ENCODE measurements at regions not wholly inside any gene's neighbourhood (a gene's known extent, or its start where the extent isn't known, plus 50 kb on each side); places are given as distances from the start of the nearest gene placed in this dataset.

DNA sequence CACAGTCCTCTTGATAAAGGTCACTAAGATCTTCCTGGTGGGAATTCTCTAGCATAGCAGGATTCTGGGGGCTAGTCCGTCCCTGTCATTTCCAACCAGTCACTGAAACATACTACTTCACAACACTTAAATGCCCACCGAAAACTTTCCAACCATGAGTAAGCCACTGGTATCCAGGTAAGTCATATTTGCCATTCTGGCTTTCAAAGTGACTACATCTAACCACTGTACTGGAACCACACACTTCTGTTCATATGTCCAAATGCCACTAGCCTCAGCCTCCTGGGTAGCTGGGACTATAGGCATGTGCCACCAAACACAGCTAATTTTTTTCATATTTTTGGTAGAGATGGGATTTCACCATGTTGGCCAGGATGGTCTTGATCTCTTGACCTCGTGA, 64.3 kb upstream of the VANGL1 start:
- DNase-seq: no peak

DNA sequence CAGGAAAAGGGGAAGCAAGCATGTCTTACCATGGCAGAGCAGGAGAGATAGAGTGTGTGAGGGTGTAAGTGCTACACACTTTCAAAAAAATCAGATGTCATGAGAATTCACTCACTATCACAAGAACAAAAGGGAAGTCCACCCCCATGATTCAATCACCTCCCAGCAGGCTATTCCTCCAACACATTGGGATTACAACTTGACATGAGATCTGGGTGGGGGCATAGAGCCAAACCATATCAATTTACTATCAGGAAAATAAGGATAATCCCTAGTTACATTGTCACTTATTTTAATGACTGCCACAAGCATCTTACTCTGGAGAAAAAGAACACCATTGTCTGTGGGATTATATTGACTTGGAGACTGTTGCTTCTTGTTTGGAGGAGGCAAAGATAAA, 66.1 kb upstream of the VANGL1 start:
- DNase-seq: no peak

DNA sequence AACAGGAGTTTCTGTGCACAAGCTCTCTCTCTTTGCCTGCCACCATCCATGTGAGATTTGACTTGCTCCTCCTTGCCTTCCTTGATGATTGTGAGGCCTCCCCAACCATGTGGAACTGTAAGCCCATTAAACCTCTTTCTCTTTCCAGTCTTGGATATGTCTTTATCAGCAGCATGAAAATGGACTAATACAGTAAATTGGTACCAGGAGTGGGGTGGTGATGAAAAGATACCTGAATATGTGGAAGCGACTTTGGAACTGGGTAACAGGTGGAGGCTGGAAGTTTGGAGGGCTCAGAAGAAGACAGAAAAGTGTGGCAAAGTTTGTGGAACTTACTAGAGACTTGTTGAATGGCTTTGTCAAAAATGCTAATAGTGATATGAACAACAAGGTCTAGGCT, 69.1 kb upstream of the VANGL1 start:
- DNase-seq: no peak

DNA sequence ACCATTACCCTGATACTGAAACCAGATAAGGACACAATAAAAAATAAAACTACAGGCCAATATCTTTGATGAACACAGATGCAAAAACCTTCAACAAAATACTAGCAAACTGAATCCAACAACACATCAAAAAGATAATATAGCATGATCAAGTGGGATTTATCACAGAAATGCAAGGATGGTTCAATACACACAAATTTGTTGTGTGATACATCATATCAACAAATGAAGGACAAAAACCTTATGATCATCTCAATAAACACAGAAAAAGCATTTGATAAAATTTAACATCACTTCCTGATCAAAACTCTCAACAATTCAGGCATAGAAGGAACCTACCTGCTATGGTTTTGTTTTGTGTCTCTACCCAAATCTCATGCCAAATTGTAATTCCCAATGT, 74.3 kb upstream of the VANGL1 start:
- no peak for DNase-seq

DNA sequence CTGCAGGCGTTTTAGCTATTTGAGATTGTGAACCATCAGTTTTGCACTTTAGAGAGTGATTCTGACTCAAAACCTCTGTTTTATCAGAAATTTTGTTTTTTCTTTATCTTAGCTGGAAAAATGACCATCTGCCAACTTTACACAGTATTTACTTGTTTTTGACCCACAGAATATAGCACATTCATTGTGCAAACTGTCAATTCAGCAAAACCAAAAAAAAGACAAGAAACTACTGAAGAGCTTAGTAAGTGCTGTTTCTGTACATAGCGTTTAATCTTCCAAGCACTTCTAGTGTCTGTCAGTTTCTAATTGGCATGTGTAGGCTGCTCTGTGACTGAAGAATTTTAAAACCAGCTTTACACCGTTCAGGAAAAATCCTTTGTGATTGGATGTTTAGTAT, 76.0 kb upstream of the VANGL1 start:
- no peak for DNase-seq

DNA sequence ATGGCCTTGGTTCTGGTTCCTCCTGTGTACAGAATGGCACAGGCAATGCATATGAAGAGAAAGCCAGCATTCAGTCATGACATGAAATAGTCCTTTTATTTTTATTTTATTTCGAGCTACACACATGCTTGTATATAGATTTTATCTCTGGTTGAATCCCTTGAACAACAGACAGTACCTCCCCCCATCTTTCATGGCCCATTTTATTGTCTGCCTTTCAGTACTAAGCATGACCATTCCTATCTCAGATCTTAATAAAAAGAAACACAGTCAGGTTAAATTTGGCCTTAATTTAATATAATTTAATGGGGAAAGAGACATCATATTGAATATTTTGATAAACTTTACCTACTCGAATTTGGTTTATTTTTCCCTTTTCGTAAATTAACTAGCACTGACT, 76.4 kb upstream of the VANGL1 start:
- no peak for DNase-seq

DNA sequence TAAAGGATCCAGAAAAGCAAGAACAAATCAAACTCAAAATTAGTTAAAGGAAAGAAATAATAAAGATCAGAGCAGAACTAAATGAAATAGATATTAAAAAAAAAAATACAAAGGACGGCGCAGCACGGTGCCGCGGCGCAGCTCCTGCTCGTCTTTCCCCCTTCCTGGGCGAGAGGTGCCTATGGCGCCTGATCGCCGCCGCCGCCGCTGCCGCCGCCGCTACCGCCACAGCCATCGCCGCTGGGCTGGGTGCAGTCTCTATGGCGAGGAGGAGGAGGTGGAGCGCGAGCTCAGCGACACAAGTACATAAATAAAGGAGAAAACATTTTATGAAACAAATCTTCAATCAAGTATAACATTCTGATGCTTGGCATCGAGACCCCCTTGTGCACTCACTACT, 77.6 kb upstream of the VANGL1 start:
- no peak for DNase-seq

DNA sequence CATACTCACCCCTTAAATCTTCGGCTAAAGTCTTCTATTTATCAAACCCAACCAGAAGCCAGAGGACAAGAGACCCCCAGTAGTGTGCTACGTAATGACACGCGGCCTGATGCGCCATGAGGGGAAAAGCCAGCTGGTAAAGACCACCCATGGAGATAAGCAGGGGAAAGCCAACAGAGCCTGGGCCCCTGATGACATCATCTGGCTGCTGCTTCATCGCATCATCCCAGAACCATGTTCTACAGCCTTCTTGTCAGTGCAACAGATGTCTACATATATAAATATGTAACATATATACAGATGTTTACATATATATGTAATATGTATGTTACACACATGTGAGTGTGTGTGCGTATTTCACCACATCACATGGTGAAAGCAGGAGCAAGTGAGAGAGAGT, 81.7 kb upstream of the VANGL1 start:
- no peak for DNase-seq

DNA sequence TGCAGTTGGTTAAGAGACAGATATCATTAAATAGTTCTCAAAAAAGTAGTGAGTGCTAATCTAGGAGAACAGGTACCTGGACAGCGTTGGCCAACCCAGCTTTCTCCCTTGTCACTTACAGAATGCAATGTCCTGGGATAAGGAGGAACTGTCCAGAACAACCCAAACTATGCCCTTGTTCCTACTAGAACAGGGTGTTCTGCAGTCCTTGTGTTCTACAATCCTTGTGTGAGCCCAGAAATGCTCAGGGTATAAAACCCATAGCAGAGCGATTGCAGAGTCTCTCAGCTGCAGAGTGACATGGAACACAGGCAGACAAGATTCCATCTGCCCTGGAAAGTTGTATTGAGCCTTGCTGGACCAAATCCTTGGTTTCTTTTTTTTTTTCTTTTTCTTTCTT, 83.5 kb upstream of the VANGL1 start:
- DNase-seq: no peak

DNA sequence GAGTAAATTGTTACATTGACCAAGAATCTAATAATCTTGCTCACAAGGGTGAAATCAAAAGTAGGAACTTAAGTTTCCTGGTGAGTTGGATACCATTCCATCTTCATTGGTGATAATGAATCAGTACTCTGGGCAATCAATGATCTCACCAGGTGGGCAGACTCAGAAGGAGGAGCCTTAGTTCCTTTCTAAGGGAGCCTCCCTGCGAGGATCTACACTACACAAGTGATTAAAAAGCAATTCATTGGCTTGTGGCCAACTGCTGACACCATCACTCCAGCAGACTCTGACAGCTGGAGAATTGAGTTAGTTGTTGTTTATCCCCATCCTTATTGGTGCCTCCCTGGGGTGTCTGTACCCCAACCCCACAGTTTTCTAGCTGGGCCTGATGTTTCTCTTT, 84.1 kb upstream of the VANGL1 start:
- DNase-seq: no peak

DNA sequence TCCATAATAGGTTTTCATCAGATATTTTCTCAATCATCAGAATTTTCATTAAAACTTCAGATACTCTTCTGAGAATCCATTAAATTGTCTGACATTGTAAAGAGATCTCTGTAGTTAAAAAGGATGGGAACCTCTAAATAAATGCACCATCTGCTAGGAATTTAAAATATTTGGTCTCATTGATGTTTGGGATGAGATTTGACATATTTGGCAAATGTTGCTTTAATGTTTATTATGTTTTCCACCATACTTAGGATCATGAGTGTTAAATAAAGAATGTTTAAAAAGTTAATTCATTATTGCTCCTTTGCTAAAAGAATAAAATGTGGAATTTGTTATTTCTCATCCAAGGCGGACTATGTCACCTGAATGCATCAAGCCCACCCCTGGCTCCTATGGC, 85.5 kb upstream of the VANGL1 start:
- DNase-seq: no peak

DNA sequence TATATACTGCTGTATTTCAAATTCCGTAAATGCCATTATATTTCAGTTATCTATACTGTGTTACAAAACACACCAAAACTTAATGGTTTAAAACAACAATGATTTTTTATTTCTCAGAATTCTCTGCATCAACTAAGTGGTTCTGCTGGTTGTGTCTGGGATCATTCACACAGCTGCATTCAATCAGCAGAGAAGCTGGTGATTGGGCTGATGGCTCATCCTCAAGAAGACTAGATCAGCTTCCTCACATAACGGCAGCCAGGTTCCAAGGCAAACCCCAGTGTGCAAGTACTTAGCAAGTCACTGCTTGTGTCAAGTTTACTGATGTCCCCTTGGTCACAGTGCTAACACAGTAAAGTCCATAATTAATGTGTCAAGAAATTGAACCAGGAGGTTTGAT, 86.3 kb upstream of the VANGL1 start:
- no peak for DNase-seq

DNA sequence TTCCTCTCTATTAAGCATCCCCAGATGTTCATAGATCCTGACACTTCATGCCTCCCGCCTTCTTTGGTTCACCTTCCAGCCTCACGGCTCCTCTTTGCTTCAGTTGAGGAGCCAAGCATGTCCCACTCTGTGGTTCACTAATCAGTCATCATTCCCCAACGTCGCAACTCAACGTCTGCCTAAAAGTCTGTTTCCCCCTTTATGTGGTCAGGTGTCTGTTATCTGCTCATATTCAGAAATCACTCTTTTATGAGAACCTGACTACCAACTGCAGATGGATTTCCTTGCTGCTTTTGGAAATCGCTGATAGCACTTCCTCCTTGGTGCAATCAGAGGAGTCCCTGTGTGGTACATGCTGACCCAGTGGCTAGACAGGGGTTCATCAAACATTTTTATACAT, 94.1 kb upstream of the VANGL1 start:
- no peak for DNase-seq

DNA sequence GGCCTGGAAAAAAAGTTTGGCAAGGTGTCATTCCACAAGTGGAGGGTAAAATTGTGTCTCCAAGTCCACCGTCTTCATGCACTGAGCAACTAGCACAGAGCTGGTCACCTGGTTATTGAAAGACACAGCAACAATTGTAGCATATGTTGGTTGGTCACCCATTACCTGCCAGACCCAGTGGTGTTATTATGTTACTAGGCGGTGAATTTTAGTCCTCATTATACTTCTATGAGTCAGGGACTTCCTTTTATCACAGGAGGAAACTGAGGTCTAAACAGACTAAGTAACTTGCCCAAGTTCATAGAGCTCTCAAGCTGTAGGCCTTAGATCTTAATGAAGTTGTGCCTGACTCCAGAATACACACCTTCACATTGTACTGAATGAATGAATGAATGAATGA, 94.9 kb upstream of the VANGL1 start:
- DNase-seq: no peak

DNA sequence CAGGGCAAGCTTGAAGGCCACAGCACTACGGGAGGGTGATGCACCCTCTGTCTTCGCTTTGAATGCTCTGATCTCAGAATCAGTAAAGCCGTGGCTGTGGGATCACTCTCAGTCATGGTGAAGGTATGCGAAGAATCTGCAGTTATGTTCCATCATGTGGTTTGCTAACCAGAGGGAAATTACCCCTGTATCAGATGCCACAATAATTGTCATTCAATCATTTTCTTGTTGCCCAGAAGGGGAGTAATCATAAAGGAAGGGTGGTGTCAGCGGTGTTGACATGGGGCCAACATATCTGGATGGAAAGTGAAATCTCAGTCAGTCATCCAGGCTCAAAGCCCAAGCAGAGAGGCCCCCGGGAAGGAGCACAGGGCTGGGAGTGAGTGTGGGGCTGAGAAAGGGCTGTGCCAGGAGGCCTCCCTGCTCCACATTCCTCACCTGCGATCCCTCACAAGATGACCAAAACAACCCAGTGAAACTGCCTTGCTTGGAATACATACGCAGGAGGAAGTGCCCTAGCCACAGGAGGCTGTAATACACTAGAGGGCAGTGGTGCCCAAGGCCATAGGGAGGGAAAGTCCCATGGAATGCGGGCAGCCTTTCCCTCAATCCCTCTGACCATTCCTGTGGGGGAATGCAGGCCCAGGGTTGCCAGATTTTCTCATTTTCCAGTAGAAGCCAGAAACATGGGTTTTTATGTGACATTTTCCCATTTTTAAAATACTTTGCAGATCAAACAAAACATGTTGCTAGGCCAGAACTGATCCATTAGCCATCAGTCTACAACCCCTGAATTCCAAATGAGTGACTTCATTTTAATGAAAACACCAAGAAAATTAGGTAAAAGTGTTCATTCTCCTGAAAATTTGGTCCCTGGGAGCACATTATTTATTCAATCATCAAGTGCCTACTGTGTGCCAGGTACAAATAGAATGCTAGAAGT, 95.7 kb upstream of the VANGL1 start:
- peak; percentile 40 for DNase-seq

DNA sequence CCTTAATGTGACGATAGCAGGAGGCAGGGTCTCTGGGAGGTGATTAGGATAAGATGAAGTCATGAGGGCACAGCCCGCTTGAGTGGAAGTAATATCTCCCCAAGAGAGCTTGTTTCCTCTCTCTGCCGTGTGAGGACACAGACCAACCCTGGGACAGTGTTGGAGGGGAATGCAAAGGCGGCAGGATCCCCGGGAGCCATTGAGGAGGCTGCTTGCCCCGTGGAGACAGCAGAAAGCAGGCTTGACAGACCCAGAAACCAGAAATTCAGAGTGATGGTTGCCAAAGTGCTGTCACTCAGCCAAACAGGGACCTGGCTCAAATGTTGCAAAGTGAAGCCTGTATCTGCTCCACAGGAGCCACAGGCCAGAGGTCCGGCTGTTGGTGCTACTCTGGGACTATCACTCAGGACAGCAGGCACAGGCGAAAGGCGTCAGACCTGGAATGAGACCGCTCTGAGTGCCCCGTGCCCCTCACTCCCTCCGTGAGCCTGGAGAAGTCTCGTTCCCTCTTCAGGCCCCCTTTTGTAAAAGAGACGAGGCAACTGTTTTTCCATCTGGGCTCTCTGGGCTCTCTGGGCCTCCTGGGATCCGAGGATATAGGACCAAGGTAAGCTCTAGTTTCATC, 96.6 kb upstream of the VANGL1 start:
- no peak for DNase-seq

DNA sequence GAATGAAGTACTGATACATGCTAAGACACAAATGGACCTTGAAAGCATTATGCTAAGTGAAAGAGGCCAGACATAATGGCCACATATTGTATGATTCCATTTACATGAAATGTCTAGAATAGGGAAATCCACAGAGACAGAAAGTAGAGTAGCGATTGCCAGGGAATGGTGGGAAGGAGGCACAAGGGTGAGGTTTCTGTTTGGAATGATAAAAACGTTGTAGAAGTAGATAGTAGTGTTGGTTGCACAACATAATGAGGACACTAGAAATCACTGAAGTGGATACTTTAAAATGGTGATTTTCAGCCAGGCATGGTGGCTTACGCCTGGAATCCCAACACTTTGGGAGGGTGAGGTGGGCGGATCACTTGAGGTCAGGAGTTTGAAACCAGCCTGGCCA, 97.6 kb upstream of the VANGL1 start:
- no peak for DNase-seq

DNA sequence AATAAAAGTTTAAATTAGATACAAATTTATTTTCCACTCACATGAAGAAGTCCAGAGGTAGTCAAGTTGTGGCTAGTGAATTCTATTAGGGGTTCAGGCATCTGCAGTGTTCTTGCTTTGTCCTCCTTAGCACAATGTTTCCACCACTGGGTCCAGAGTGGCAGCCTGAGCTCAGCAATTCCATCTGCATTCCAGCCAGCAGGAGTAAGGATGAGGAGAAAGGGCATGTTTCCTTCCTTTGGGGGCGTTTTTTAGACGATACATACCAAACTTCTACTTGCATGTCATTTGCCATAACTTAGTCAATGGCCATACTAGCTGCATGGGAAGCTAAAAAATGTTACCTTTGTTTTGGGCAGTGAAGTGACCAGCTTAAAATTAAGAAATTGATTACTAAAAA, 98.5 kb upstream of the VANGL1 start:
- DNase-seq: no peak

DNA sequence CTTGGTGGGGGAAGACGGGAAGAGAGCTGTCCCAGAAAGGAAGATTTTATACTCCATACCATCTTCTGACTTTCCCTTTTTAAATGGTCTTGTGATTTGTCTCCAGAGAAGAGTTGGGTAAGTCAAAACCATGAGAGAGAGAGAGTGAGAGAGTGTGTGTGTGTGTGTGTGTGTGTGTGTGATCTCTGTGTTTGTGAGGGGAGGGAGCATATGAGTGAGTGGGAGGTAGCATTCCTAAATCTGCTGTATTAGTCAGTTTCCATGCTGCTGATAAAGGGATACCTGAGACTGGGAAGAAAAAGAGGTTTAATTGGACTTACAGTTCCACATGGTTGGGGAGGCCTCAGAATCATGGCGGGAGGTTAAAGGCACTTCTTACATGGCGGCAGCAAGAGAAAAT, 102.0 kb upstream of the VANGL1 start:
- DNase-seq: no peak

DNA sequence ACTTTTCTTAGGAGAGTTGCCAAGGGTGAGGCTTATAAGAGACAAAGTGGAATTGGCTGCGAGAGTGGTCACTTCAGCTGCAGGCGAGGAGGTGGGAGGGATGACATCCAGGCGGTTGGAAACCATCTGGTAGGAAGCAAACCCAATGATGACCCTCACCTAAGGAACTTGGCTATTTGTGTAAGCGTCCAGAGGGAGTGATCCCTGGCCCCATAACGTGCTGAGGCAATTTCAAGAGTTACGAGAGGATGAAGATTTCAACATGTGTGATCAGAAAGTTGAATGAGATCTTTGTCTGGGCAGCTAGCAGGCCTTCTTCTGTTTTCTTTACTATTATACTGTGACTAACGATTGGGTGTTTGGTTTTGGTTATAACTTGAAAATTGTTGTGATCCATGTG, 102.7 kb upstream of the VANGL1 start:
- no peak for DNase-seq

DNA sequence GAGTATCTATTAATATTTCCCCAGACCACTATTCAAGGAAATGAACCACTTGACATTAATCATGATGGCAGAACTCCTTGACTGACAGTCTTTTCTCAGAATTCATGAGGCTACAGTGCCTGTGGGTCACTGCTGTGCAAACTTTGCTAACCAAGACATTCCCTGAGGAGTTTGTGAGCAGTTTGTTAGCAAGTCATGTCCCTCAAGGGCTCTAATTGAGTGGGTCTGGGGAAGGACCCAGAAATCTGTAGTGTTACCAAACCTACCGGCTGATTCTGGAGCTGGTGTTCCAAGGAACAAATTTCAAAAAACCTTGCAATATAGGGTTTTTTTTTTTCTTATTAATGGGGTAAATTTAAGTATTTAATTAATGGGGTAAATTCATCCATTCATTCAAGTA, 103.2 kb upstream of the VANGL1 start:
- no peak for DNase-seq

DNA sequence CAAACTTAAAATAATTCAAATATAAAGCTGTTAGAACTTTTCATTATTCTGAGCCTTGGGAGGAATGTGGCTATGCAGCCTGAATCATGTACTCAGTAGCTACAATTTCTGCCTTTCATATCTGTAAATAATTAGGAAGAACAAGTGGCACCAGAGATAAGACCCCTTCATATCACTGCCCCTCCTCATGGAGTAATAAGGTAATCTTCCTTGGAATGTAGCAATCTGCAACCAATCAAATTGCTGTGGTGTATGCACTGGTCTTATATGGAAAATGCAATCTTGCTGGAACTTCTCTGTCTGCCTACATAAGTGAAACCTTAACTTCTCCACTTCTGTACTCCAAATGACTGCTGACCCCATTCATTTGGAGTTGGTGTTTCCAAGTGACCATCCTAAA, 104.4 kb upstream of the VANGL1 start:
- no peak for DNase-seq

DNA sequence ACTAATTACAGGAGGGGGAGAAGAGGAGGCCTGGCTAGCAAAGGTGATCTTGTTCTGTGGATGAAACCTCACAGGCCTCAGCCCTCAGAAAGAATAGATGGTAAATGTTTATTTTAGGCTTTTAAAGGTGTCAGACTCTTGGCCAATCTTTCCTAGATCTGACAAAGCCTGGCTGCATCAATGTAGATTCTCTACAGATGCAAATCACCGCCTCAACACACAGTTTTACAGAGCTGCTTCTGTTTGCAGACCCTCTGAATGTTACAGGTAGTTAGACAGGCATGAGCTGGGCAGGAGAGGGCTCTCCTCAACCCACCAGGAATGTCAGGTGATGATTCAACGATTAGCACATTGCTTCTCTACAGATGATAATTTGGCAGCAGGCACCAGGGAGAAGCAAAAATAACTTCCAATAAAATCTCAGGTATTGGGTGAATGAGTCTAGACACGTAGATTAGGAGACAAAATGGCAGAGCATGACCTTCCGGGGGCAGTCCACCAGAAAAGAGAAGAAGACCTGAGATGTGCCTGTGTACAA, 105.4 kb upstream of the VANGL1 start:
- no peak for DNase-seq

DNA sequence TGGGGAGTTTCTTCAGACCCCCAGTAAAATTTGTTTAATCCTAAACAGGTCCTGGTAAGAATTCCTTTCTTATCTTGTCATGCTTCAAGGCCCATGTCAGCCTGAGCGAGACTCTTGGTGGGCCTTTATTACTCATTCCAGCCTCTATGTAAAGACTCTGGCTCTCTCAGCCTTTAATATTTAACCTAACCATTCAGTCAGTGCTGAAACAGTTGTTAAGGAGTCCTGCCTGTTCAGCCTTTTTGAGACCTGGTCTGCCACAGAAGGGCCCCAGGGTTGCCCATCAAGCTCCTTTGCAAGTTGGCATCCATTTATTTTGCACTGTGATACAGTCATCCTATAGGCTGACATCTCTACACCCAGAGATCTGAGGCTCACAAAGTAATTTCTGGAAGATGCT, 107.7 kb upstream of the VANGL1 start:
- no peak for DNase-seq

Data from NCI-H1048 (cell line).